ENCODE measurements at regions not wholly inside any gene's neighbourhood (a gene's known extent, or its start where the extent isn't known, plus 50 kb on each side); places are given as distances from the start of the nearest gene placed in this dataset.

GRCh38 chr9:105172436-105172835, 72.0 kb upstream of the SLC44A1 start (continued):
- TF ChIP-seq MGA (IDR thresholded peaks at IDR 0.05) (no peak), PTBP1 (IDR thresholded peaks at IDR 0.05; ENCODE audit: low read depth, low read length) (no peak), PYGO2 (tag; IDR thresholded peaks at IDR 0.05) (no peak), HNRNPLL (IDR thresholded peaks at IDR 0.05; ENCODE audit: low read depth, low read length, poor library complexity, severe bottlenecking) (no peak)
- TF ChIP-seq, protein P1, sequence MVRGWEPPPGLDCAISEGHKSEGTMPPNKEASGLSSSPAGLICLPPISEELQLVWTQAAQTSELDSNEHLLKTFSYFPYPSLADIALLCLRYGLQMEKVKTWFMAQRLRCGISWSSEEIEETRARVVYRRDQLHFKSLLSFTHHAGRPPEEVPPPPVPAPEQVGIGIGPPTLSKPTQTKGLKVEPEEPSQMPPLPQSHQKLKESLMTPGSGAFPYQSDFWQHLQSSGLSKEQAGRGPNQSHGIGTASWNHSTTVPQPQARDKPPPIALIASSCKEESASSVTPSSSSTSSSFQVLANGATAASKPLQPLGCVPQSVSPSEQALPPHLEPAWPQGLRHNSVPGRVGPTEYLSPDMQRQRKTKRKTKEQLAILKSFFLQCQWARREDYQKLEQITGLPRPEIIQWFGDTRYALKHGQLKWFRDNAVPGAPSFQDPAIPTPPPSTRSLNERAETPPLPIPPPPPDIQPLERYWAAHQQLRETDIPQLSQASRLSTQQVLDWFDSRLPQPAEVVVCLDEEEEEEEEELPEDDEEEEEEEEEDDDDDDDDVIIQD (CRISPR knock-in tag; IDR thresholded peaks at IDR 0.05): no peak

All from K562 (cell line).